ENCODE measurements at regions not wholly inside any gene's neighbourhood (a gene's known extent, or its start where the extent isn't known, plus 50 kb on each side); places are given as distances from the start of the nearest gene placed in this dataset.

- ChIA-PET POLR2A (ENCODE audit: partially characterized antibody) (no interaction called here), CTCF (ENCODE audit: partially characterized antibody) (interaction anchor here (1.6 kb wide), 1 partner anchor 19 kb away, joined by 8 read pairs; no protein-coding TSS in a partner anchor)
- Histone ChIP-seq H3K9me3 (ENCODE audit: control insufficient read depth in 1 of 2, low read length in 2 of 2) (no peaks in the 10 kb centered on the region), H3K36me3 (ENCODE audit: insufficient read depth, low read length) (no peaks in the 10 kb centered on the region), H3K27me3 (ENCODE audit: insufficient read depth, low read length) (no peaks in the 10 kb centered on the region), H3K4me1 (ENCODE audit: insufficient read depth, low read length) (no peaks in the 10 kb centered on the region), H3K4me3 (ENCODE audit: low read length in 2 of 2) (no peak overlapping the region), H3K27ac (ENCODE audit: low read depth, low read length) (no peak overlapping the region)
- Mint-ChIP-seq H3K27ac (no peak overlapping the region), H3K4me1 (peaks cover 0 to 2% (median 0%) of the 10 kb centered on the region in 4 donors), H3K9me3 (no peaks in the 10 kb centered on the region), H3K4me3 (no peak overlapping the region), H3K36me3 (no peaks in the 10 kb centered on the region), H3K27me3 (peaks cover 11 to 17% of the 10 kb centered on the region in 2 donors)
- intact Hi-C loops (cut with micrococcal nuclease), result no loop called here
- no peak for DNase-seq
Measured at GRCh38 chr7:128154504-128154903, 86.6 kb upstream of the LEP start.

GRCh38 chr7:128155100-128155740 is 85.9 kb upstream of the LEP start:
- intact Hi-C loops (cut with micrococcal nuclease), result no loop called here

GRCh38 chr7:128157906-128158305 is 83.2 kb upstream of the LEP start:
- H3K4me1 ChIP-seq (ENCODE audit: insufficient read depth, low read length), result no peaks in the 10 kb centered on the region
- H3K4me3 Mint-ChIP-seq, result no peak overlapping the region
- no peak overlapping the region for H3K4me3 ChIP-seq (ENCODE audit: low read length in 2 of 2)
- ChIA-PET CTCF (ENCODE audit: partially characterized antibody) (no interaction called here), POLR2A (ENCODE audit: partially characterized antibody) (no interaction called here)
- H3K27me3 Mint-ChIP-seq, result peaks cover 23 to 25% of the 10 kb centered on the region in 2 donors
- H3K9me3 ChIP-seq (ENCODE audit: control insufficient read depth in 1 of 2, low read length in 2 of 2), result no peaks in the 10 kb centered on the region
- H3K9me3 Mint-ChIP-seq, result no peaks in the 10 kb centered on the region
- no peaks in the 10 kb centered on the region for H3K27me3 ChIP-seq (ENCODE audit: insufficient read depth, low read length)
- no peak overlapping the region for H3K27ac Mint-ChIP-seq
- DNase-seq, result no peak
- no peaks in the 10 kb centered on the region for H3K4me1 Mint-ChIP-seq
- H3K36me3 ChIP-seq (ENCODE audit: insufficient read depth, low read length), result no peaks in the 10 kb centered on the region
- intact Hi-C loops (cut with micrococcal nuclease), result no loop called here
- H3K27ac ChIP-seq (ENCODE audit: low read depth, low read length), result no peak overlapping the region
- no peaks in the 10 kb centered on the region for H3K36me3 Mint-ChIP-seq

More at GRCh38 chr7:128155100-128155740, 85.9 kb upstream of the LEP start:
- Mint-ChIP-seq H3K27ac (no peak overlapping the region), H3K4me1 (peaks cover 0 to 2% (median 0%) of the 10 kb centered on the region in 4 donors), H3K4me3 (no peak overlapping the region), H3K9me3 (no peaks in the 10 kb centered on the region), H3K36me3 (no peaks in the 10 kb centered on the region), H3K27me3 (peaks cover 11 to 13% of the 10 kb centered on the region in 2 donors)
- CTCF ChIA-PET (ENCODE audit: partially characterized antibody), result interaction anchor here (1.6 kb wide), 1 partner anchor 20 kb away, joined by 8 read pairs; no protein-coding TSS in a partner anchor
- Histone ChIP-seq H3K9me3 (ENCODE audit: control insufficient read depth in 1 of 2, low read length in 2 of 2) (no peaks in the 10 kb centered on the region), H3K4me3 (ENCODE audit: low read length in 2 of 2) (no peak overlapping the region), H3K27me3 (ENCODE audit: insufficient read depth, low read length) (no peaks in the 10 kb centered on the region), H3K4me1 (ENCODE audit: insufficient read depth, low read length) (no peaks in the 10 kb centered on the region), H3K27ac (ENCODE audit: low read depth, low read length) (no peak overlapping the region), H3K36me3 (ENCODE audit: insufficient read depth, low read length) (no peaks in the 10 kb centered on the region)
- no peak for DNase-seq
- POLR2A ChIA-PET (ENCODE audit: partially characterized antibody), result no interaction called here

- CTCF ChIA-PET (ENCODE audit: partially characterized antibody), result no interaction called here
- Mint-ChIP-seq H3K4me3 (no peak overlapping the region), H3K27ac (no peak overlapping the region), H3K36me3 (no peaks in the 10 kb centered on the region), H3K27me3 (peaks cover 23 to 27% of the 10 kb centered on the region in 2 donors), H3K9me3 (no peaks in the 10 kb centered on the region), H3K4me1 (no peaks in the 10 kb centered on the region)
- Histone ChIP-seq H3K27me3 (ENCODE audit: insufficient read depth, low read length) (no peaks in the 10 kb centered on the region), H3K4me3 (ENCODE audit: low read length in 2 of 2) (no peak overlapping the region), H3K9me3 (ENCODE audit: control insufficient read depth in 1 of 2, low read length in 2 of 2) (no peaks in the 10 kb centered on the region), H3K4me1 (ENCODE audit: insufficient read depth, low read length) (no peaks in the 10 kb centered on the region), H3K36me3 (ENCODE audit: insufficient read depth, low read length) (no peaks in the 10 kb centered on the region), H3K27ac (ENCODE audit: low read depth, low read length) (no peak overlapping the region)
- intact Hi-C loops (cut with micrococcal nuclease), result no loop called here
- POLR2A ChIA-PET (ENCODE audit: partially characterized antibody), result no interaction called here
- DNase-seq, result no peak
Measured at GRCh38 chr7:128158370-128158769, 82.7 kb upstream of the LEP start.

- Mint-ChIP-seq H3K27me3 (peaks cover 25 to 41% of the 10 kb centered on the region in 2 donors), H3K4me1 (peaks cover 1 to 4% (median 3%) of the 10 kb centered on the region in 4 donors), H3K27ac (no peak overlapping the region), H3K4me3 (no peak overlapping the region), H3K36me3 (no peaks in the 10 kb centered on the region), H3K9me3 (no peaks in the 10 kb centered on the region)
- no peak for DNase-seq
- Histone ChIP-seq H3K4me3 (ENCODE audit: low read length in 2 of 2) (no peak overlapping the region), H3K9me3 (ENCODE audit: control insufficient read depth in 1 of 2, low read length in 2 of 2) (no peaks in the 10 kb centered on the region), H3K27ac (ENCODE audit: low read depth, low read length) (no peak overlapping the region), H3K4me1 (ENCODE audit: insufficient read depth, low read length) (no peaks in the 10 kb centered on the region), H3K36me3 (ENCODE audit: insufficient read depth, low read length) (no peaks in the 10 kb centered on the region), H3K27me3 (ENCODE audit: insufficient read depth, low read length) (no peaks in the 10 kb centered on the region)
- POLR2A ChIA-PET (ENCODE audit: partially characterized antibody), result no interaction called here
- CTCF ChIA-PET (ENCODE audit: partially characterized antibody), result no interaction called here
- intact Hi-C loops (cut with micrococcal nuclease), result no loop called here
Measured at GRCh38 chr7:128160296-128160695, 80.8 kb upstream of the LEP start.

- H3K27ac ChIP-seq (ENCODE audit: low read depth, low read length), result no peak overlapping the region
- POLR2A ChIA-PET (ENCODE audit: partially characterized antibody), result no interaction called here
- Mint-ChIP-seq H3K4me1 (peaks cover 1 to 10% (median 6%) of the 10 kb centered on the region in 4 donors), H3K27ac (no peak overlapping the region), H3K27me3 (peaks cover 29 to 51% of the 10 kb centered on the region in 2 donors), H3K4me3 (no peak overlapping the region), H3K9me3 (no peaks in the 10 kb centered on the region), H3K36me3 (no peaks in the 10 kb centered on the region)
- no peak overlapping the region for H3K4me3 ChIP-seq (ENCODE audit: low read length in 2 of 2)
- intact Hi-C loops (cut with micrococcal nuclease), result no loop called here
- H3K36me3 ChIP-seq (ENCODE audit: insufficient read depth, low read length), result no peaks in the 10 kb centered on the region
- H3K9me3 ChIP-seq (ENCODE audit: control insufficient read depth in 1 of 2, low read length in 2 of 2), result no peaks in the 10 kb centered on the region
- H3K4me1 ChIP-seq (ENCODE audit: insufficient read depth, low read length), result peaks cover 7% of the 10 kb centered on the region
- no peaks in the 10 kb centered on the region for H3K27me3 ChIP-seq (ENCODE audit: insufficient read depth, low read length)
- no peak for DNase-seq
- CTCF ChIA-PET (ENCODE audit: partially characterized antibody), result interaction anchor here (0.9 kb wide), 1 partner anchor 26 kb away, joined by 3 read pairs; no protein-coding TSS in a partner anchor
Measured at GRCh38 chr7:128161466-128162125, 79.5 kb upstream of the LEP start.

GRCh38 chr7:128162666-128163065 is 78.4 kb upstream of the LEP start:
- no peaks in the 10 kb centered on the region for H3K9me3 ChIP-seq (ENCODE audit: control insufficient read depth in 1 of 2, low read length in 2 of 2)
- Mint-ChIP-seq H3K36me3 (no peaks in the 10 kb centered on the region), H3K27me3 (peaks cover 33 to 54% of the 10 kb centered on the region in 2 donors), H3K9me3 (no peaks in the 10 kb centered on the region), H3K4me1 (peaks cover 1 to 10% (median 6%) of the 10 kb centered on the region in 4 donors), H3K4me3 (no peak overlapping the region), H3K27ac (no peak overlapping the region)
- ChIA-PET CTCF (ENCODE audit: partially characterized antibody) (no interaction called here), POLR2A (ENCODE audit: partially characterized antibody) (no interaction called here)
- DNase-seq, result no peak
- no peaks in the 10 kb centered on the region for H3K36me3 ChIP-seq (ENCODE audit: insufficient read depth, low read length)
- no peak overlapping the region for H3K4me3 ChIP-seq (ENCODE audit: low read length in 2 of 2)
- H3K27me3 ChIP-seq (ENCODE audit: insufficient read depth, low read length), result peaks cover under 1% of the 10 kb centered on the region
- intact Hi-C loops (cut with micrococcal nuclease), result no loop called here
- H3K4me1 ChIP-seq (ENCODE audit: insufficient read depth, low read length), result peaks cover 14% of the 10 kb centered on the region
- H3K27ac ChIP-seq (ENCODE audit: low read depth, low read length), result no peak overlapping the region
